NCI-H446 treated with DMSO at 0.1 percent for 48 hours (cell line): ENCODE measurements at regions not wholly inside any gene's neighbourhood (a gene's known extent, or its start where the extent isn't known, plus 50 kb on each side); places are given as distances from the start of the nearest gene placed in this dataset.
"Not testable (repeated sequence)": the region's sequence is repeated elsewhere in the genome, so short reads cannot be mapped to it uniquely, and the experiment has no call there.

Source experiments
- DNase-seq: peaks from one replicate; lab custom pipeline; 2025; lab: John Stamatoyannopoulos, UW

- no peak for DNase-seq
Observed at GRCh38 chr12:90593596-90594295, 361.2 kb downstream of the CCER1 start.

DNA sequence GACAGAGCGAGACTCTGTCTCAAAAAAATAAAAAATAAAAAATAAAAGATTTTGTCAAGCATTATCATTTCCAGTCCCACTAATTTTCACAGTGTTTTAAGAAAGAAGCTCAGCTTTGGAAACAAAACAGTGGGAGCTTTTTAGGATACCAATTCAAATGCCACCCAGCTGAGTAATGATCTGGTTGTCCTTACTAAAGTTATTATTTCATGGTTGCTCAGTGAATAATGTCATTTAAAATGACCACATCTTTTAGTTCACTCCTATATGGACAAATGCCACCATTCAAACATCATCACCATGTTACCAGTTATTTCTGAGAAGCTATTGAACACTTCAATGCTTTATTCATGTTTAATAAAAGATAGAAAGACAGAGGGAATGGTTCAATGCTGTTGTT is 365.0 kb downstream of the CCER1 start:
- DNase-seq = no peak

DNA sequence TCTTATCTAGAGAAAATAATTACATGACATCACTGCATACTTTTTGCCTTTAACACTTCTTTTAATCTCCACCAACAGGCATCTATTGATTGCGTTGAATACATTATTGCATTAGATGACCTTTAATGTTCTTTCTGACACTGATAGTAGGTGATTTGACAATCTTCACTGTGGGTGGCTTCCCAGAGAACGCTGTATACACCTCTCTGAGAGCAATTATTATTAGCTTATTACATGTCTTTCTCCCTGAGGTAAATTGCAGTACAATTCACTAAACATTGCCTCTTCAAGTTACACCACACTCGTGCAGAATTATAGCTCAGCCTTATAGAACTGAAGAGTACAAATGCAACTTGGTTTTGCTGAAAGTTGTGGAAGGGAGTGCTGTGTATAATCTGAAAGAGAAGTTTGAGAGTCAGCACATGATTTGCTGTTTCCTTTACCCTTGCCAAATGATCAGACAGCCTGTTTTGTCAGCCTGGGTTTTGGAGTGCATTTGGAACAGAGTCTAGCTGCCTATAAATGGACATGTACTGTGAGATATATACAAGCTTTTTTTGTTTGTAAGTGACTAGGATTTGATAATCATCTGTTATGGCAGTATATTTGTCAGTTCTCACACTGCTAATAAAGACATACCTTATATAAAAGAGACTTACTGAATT is 369.2 kb downstream of the CCER1 start:
- no peak for DNase-seq

DNA sequence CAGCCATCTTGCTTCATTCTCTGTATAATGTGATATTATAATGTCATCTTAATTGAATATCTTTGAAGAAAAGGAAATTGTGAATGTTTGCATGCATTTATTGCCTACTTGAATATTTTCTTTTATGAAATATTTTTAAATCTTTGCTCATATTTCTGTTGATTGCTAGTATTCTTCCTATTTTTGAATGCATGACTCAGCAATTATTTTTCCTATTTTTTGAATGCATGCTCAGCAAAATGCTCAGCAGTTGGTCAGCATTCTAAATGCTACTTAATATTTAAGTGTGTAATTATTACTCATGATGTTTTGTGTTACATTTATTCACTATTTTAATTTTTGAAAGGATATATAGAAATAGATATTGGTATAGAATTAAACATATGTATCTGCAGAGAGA is 378.3 kb downstream of the CCER1 start:
- DNase-seq = no peak

- DNase-seq = no peak
Observed at GRCh38 chr12:90575995-90576394, 379.0 kb downstream of the CCER1 start.

- no peak for DNase-seq
Observed at GRCh38 chr12:90574676-90575075, 380.3 kb downstream of the CCER1 start.

GRCh38 chr12:90572778-90573177 is 382.2 kb downstream of the CCER1 start:
- no peak for DNase-seq

DNA sequence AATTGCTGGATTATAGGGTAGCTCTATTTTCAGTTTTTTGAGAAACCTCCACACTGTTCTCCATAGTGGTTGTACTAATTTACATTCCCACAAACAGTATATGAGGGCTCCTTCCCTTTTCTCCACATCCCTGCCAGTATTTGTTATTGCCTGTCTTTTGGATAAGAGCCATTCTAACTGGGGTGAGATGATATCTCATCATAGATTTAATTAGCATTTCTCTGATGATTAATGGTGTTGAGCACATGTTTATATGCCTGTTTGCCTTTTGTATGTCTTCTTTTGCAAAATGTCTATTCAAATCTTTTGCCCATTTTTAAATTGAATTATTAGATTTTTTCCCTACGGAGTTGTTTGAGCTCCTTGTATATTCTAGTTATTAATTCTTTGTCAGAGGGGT is 385.3 kb downstream of the CCER1 start:
- peak; percentile 25 for DNase-seq

GRCh38 chr12:90562671-90563070 is 392.3 kb downstream of the CCER1 start:
- no peak for DNase-seq

DNA sequence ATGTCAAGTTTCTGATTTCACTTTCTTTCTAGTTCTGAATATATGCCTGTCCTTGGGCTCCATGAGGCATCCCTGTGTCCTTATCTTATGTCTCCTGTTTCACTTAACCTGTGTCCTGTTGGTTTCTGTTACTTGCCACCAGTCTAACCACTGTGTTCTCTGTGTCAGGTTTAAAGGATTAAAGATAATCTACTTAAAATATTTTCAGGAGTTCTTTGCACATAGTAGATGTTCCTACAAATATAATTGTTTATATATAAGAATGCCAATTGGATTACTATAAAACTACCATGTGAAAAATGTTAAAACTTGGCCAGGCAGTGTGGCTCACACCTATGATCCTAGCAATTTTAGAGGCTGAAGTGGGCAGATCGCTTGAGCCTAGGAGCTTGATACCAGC is 406.4 kb downstream of the CCER1 start:
- no peak for DNase-seq

DNA sequence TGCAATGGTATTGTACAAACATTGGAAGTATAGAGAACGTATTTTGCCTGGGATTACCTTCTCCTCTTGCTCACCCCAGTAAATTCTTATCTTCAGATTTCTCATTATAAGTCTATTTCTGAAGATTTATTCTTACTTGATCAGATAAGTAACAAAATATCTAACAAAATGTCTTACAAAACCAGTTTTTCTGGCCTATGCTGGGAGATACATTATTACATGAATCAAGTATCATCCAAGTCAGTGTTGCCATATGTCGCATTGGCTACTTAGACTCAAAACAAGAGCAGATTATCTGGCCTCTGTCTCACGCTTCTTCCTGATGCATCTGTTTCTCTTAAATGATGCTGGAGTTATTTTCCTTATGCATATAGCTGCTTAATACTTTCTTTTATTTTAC is 408.5 kb downstream of the CCER1 start:
- DNase-seq = peak; percentile 56

- peak; percentile 16 for DNase-seq
Observed at GRCh38 chr12:90543841-90544240, 411.1 kb downstream of the CCER1 start.

GRCh38 chr12:90543374-90543773 is 411.6 kb downstream of the CCER1 start:
- peak; percentile 16 for DNase-seq

GRCh38 chr12:90542852-90543251 is 412.1 kb downstream of the CCER1 start:
- not testable (repeated sequence) for DNase-seq

GRCh38 chr12:90533828-90534227 is 421.1 kb downstream of the CCER1 start:
- DNase-seq = not testable (repeated sequence)

GRCh38 chr12:90520002-90520734 is 434.8 kb downstream of the CCER1 start:
- no peak for DNase-seq

GRCh38 chr12:90519285-90519684 is 435.7 kb downstream of the CCER1 start:
- no peak for DNase-seq

DNA sequence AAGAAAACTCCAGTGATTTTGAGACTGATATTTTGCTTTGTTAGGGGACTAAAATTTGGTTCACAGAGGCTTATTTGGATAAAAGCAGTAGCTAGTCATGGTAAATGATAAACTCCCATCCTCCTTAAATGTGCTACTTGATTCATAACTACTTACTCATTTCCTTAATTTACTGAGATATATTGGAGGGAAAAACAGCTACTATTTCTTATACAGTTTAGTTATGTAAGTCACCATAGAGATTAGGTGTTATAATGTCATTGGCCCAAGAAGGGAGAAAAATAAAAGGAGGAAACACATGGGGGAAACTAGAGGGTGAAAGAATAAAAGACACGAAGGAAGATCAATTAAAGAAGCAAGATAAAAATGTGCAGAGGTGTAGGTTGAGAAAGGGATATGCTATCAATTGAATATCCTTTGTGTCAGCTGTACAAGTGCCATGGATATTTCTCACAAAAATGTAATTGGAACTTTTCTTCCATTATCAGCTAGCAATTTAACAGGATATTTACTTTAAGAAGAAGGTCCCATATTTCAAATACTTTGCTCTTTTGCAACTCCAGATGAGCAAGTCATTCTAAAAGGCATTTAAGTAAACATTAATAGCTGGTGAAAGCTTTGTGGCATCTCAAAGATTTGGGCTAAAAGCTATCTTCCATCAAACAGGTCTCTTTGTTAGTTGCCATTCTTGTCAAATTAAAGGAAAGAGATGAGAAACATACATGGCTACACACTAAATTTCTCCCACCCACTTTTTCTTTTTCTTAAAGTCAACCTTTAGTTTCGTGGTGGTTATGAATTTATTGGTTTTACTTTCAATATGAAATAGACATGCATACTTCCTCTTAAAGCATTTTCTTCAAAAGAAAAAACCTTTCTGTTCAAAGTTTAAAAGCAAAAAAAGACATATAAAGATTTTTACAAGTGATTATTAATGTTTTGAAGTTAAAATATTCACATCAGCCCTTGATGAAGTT is 439.5 kb downstream of the CCER1 start:
- DNase-seq = no peak

- DNase-seq = no peak
Observed at GRCh38 chr12:90514325-90514724, 440.7 kb downstream of the CCER1 start.

- DNase-seq = no peak
Observed at GRCh38 chr12:90512518-90512917, 442.5 kb downstream of the CCER1 start.

GRCh38 chr12:90510948-90511347 is 444.0 kb downstream of the CCER1 start:
- no peak for DNase-seq

GRCh38 chr12:90504806-90505205 is 450.2 kb downstream of the CCER1 start:
- DNase-seq = no peak
